Tibial nerve (tissue), 4 donors: ENCODE measurements at regions not wholly inside any gene's neighbourhood (a gene's known extent, or its start where the extent isn't known, plus 50 kb on each side); places are given as distances from the start of the nearest gene placed in this dataset.

Source experiments
- CTCF ChIP-seq, 5 experiments: fragments of 200-600 bp in 3 of 5; fragments of 450-650 bp in 2 of 5; sonication (generic) in 3 of 5; IDR thresholded peaks; one replicate each; pipeline ENCODE4 v1.5.1; 2016 to 2019; ENCODE audit warnings: antibody characterized with exemption in 5 of 5, mild to moderate bottlenecking in 3 of 5, moderate library complexity in 2 of 5
- EP300 ChIP-seq, 2 donors: sonication (generic); formaldehyde crosslinking; IDR thresholded peaks; one replicate each; pipeline ENCODE4 v1.6.1; 2017; ENCODE audit warnings: antibody characterized with exemption in 2 of 2, mild to moderate bottlenecking in 1 of 2

- TF ChIP-seq CTCF (IDR thresholded peaks at IDR 0.05), result no peak
- peak in 1 of 2 donors; percentile 74 for TF ChIP-seq EP300 (IDR thresholded peaks at IDR 0.05)
Observed at GRCh38 chr12:105654606-105655005, 324.1 kb downstream of the C12orf75 start.
